ENCODE measurements at regions not wholly inside any gene's neighbourhood (a gene's known extent, or its start where the extent isn't known, plus 50 kb on each side); places are given as distances from the start of the nearest gene placed in this dataset.

DNA sequence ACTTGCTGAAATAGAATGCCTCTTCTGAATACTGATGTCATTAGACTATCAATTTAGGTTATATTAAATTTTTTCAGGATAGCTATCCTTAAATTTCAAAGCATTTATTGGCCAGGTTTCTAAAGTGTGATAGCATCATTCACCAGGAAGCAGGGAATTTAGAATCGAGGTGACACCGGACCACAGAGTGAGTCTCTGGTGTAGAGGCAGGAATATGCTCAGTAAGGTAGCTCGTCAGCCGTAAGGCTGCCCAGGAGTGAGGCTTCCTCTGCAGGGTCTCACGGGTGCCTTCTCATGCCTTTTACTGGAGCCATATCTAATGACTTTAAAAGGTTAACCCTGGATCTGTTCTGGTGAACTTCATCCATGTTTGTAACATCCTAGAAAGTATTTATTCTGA is 170.8 kb upstream of the KLF14 start:
- peaks cover 88% of the 10 kb centered on the region for H3K4me1 ChIP-seq (ENCODE audit: insufficient read depth, low read length, poor library complexity, severe bottlenecking)
- ChIA-PET POLR2A (ENCODE audit: low non-redundant PET) (interaction anchor here (0.6 to 0.7 kb wide), 5 partner anchors 9 to 828 kb away, joined by 4 to 20 read pairs (median 8); no protein-coding TSS in a partner anchor), CTCF (interaction anchor here (0.8 to 2.1 kb wide), 2 partner anchors 8 to 459 kb away, joined by 5 to 8 read pairs; no protein-coding TSS in a partner anchor)
- TF ChIP-seq, protein P1, sequence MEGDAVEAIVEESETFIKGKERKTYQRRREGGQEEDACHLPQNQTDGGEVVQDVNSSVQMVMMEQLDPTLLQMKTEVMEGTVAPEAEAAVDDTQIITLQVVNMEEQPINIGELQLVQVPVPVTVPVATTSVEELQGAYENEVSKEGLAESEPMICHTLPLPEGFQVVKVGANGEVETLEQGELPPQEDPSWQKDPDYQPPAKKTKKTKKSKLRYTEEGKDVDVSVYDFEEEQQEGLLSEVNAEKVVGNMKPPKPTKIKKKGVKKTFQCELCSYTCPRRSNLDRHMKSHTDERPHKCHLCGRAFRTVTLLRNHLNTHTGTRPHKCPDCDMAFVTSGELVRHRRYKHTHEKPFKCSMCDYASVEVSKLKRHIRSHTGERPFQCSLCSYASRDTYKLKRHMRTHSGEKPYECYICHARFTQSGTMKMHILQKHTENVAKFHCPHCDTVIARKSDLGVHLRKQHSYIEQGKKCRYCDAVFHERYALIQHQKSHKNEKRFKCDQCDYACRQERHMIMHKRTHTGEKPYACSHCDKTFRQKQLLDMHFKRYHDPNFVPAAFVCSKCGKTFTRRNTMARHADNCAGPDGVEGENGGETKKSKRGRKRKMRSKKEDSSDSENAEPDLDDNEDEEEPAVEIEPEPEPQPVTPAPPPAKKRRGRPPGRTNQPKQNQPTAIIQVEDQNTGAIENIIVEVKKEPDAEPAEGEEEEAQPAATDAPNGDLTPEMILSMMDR (conservative IDR thresholded peaks at IDR 0.05; ENCODE audit: low read depth, low read length) = no peak
- no peak for TF ChIP-seq EZH2 (IDR thresholded peaks at IDR 0.05; ENCODE audit: borderline replicate concordance, low read depth, low read length, poor library complexity, severe bottlenecking)
- peak overlapping the region; percentile 2 for H3K4me3 ChIP-seq (ENCODE audit: low read depth, low read length, poor library complexity, severe bottlenecking)
- no peaks in the 10 kb centered on the region for H3K27me3 ChIP-seq (replicated peaks; ENCODE audit: insufficient read depth, low read depth, low read length, poor library complexity)
- no peak for DNase-seq (ENCODE audit: low spot score)
- peaks cover under 1% of the 10 kb centered on the region for H3K9me3 ChIP-seq (ENCODE audit: low read depth, low read length, poor library complexity, severe bottlenecking)
- peaks cover 51% of the 10 kb centered on the region for H3K36me3 ChIP-seq (ENCODE audit: insufficient read depth, low read length, poor library complexity, severe bottlenecking)
- BruUV-seq (replicated peaks) = TSS peak; percentile 94
- H3K27ac ChIP-seq (ENCODE audit: low read depth, low read length, poor library complexity, severe bottlenecking) = peak overlapping the region; percentile 59
- intact Hi-C loops (cut with micrococcal nuclease; ENCODE audit: unreplicated experiment) = loop anchor here (10.0 kb wide), 1 partner anchor 750 kb away; no protein-coding TSS in a partner anchor

DNA sequence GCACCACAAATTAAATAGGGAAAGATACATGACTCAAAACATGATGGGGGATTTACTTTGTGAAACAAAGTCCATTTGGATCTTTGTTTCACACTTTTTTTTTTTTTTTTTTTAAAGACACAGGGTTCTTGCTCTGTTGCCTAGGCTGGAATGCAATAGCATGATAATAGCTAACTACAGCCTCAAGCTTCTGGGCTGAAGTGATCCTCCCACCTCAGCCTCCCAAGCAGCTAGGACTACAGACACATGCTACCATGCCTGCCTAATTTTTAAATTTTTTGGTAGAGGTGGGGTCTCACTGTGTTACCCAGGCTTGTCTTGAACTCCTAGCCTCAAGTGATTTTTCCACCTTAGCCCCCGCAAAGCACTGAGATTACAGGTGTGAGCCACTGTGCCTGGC is 172.6 kb upstream of the KLF14 start:
- no peaks in the 10 kb centered on the region for H3K27me3 ChIP-seq (replicated peaks; ENCODE audit: insufficient read depth, low read depth, low read length, poor library complexity)
- H3K36me3 ChIP-seq (ENCODE audit: insufficient read depth, low read length, poor library complexity, severe bottlenecking) = peaks cover 47% of the 10 kb centered on the region
- peak overlapping the region; percentile 59 for H3K27ac ChIP-seq (ENCODE audit: low read depth, low read length, poor library complexity, severe bottlenecking)
- no TSS peak for BruUV-seq (replicated peaks)
- ChIA-PET CTCF (interaction anchor here (2.1 kb wide), 1 partner anchor 9 kb away, joined by 8 read pairs; no protein-coding TSS in a partner anchor), POLR2A (ENCODE audit: low non-redundant PET) (no interaction called here)
- intact Hi-C loops (cut with micrococcal nuclease; ENCODE audit: unreplicated experiment) = loop anchor here (10.0 kb wide), 1 partner anchor 748 kb away; no protein-coding TSS in a partner anchor
- no peak for DNase-seq (ENCODE audit: low spot score)
- TF ChIP-seq, protein P1 (conservative IDR thresholded peaks at IDR 0.05; ENCODE audit: low read depth, low read length) = no peak
- no peak for TF ChIP-seq EZH2 (IDR thresholded peaks at IDR 0.05; ENCODE audit: borderline replicate concordance, low read depth, low read length, poor library complexity, severe bottlenecking)
- H3K9me3 ChIP-seq (ENCODE audit: low read depth, low read length, poor library complexity, severe bottlenecking) = no peaks in the 10 kb centered on the region
- H3K4me1 ChIP-seq (ENCODE audit: insufficient read depth, low read length, poor library complexity, severe bottlenecking) = peaks cover 70% of the 10 kb centered on the region
- no peak overlapping the region for H3K4me3 ChIP-seq (ENCODE audit: low read depth, low read length, poor library complexity, severe bottlenecking)

DNA sequence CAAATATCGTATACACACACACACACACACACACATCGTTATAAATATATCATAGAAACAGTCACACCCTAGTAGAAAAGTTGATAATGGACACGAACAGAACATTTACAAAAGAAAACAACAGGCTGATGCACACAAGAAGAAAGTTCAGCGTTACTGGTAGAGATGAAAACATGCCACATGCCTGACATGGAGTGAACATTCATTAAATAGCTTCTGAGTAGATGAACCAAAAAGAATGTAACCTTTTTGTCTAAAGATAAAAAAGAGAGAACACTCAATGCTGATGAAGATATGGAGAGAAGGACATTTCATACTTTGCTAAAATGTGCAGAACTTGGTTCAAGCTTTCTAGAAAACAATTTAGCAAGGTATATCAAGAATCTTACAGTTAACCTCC is 173.4 kb upstream of the KLF14 start:
- intact Hi-C loops (cut with micrococcal nuclease; ENCODE audit: unreplicated experiment) = loop anchor here (10.0 kb wide), 1 partner anchor 747 kb away; no protein-coding TSS in a partner anchor
- peaks cover 61% of the 10 kb centered on the region for H3K4me1 ChIP-seq (ENCODE audit: insufficient read depth, low read length, poor library complexity, severe bottlenecking)
- TF ChIP-seq, protein P1 (conservative IDR thresholded peaks at IDR 0.05; ENCODE audit: low read depth, low read length) = no peak
- no peak for TF ChIP-seq EZH2 (IDR thresholded peaks at IDR 0.05; ENCODE audit: borderline replicate concordance, low read depth, low read length, poor library complexity, severe bottlenecking)
- no peak overlapping the region for H3K27ac ChIP-seq (ENCODE audit: low read depth, low read length, poor library complexity, severe bottlenecking)
- peaks cover 54% of the 10 kb centered on the region for H3K36me3 ChIP-seq (ENCODE audit: insufficient read depth, low read length, poor library complexity, severe bottlenecking)
- ChIA-PET POLR2A (ENCODE audit: low non-redundant PET) (interaction anchor here (0.6 kb wide), 1 partner anchor 201 kb away, joined by 3 read pairs; no protein-coding TSS in a partner anchor), CTCF (interaction anchor here (0.8 kb wide), 1 partner anchor 10 kb away, joined by 4 read pairs; no protein-coding TSS in a partner anchor)
- peak overlapping the region; percentile 1 for H3K4me3 ChIP-seq (ENCODE audit: low read depth, low read length, poor library complexity, severe bottlenecking)
- H3K9me3 ChIP-seq (ENCODE audit: low read depth, low read length, poor library complexity, severe bottlenecking) = no peaks in the 10 kb centered on the region
- H3K27me3 ChIP-seq (replicated peaks; ENCODE audit: insufficient read depth, low read depth, low read length, poor library complexity) = no peaks in the 10 kb centered on the region
- BruUV-seq (replicated peaks) = no TSS peak
- no peak for DNase-seq (ENCODE audit: low spot score)

Data from A673 (cell line).